ENCODE measurements at regions not wholly inside any gene's neighbourhood (a gene's known extent, or its start where the extent isn't known, plus 50 kb on each side); places are given as distances from the start of the nearest gene placed in this dataset.
"Not testable (repeated sequence)": the region's sequence is repeated elsewhere in the genome, so short reads cannot be mapped to it uniquely, and the experiment has no call there.

DNA sequence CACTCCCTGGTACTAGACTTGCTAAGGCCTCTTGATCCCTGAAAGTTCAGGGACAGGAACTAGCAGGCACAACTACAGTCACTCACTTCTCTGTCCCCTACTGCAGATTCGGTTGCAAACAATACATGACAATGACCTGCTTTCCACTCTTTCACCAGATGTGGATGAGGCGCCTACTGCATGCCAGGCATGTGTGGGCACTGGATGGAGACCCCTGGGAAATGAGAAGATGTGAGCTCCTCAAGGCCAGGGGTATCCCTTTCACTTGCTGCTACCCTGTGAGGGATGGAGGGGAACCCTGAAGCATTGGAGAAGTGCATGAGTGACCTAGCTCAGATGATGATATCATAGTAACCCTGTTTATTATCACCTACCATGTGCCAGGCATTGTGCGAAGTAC lies 933.4 kb upstream of the TPTE start:
- TF ChIP-seq, protein P1, sequence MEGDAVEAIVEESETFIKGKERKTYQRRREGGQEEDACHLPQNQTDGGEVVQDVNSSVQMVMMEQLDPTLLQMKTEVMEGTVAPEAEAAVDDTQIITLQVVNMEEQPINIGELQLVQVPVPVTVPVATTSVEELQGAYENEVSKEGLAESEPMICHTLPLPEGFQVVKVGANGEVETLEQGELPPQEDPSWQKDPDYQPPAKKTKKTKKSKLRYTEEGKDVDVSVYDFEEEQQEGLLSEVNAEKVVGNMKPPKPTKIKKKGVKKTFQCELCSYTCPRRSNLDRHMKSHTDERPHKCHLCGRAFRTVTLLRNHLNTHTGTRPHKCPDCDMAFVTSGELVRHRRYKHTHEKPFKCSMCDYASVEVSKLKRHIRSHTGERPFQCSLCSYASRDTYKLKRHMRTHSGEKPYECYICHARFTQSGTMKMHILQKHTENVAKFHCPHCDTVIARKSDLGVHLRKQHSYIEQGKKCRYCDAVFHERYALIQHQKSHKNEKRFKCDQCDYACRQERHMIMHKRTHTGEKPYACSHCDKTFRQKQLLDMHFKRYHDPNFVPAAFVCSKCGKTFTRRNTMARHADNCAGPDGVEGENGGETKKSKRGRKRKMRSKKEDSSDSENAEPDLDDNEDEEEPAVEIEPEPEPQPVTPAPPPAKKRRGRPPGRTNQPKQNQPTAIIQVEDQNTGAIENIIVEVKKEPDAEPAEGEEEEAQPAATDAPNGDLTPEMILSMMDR (conservative IDR thresholded peaks at IDR 0.05; ENCODE audit: low read length): not testable (repeated sequence)
- TF ChIP-seq EZH2phosphoT487 (IDR thresholded peaks at IDR 0.05; ENCODE audit: borderline replicate concordance, low read depth, low read length): not testable (repeated sequence)
